Gastroesophageal sphincter (tissue), 3 donors: ENCODE measurements at regions not wholly inside any gene's neighbourhood (a gene's known extent, or its start where the extent isn't known, plus 50 kb on each side); places are given as distances from the start of the nearest gene placed in this dataset.

ENCODE experiments used
- CTCF ChIP-seq, 4 experiments: fragments of 200-600 bp in 2 of 4; fragments of 450-650 bp in 2 of 4; sonication (generic) in 1 of 4; IDR thresholded peaks; one replicate each; pipeline ENCODE4 v1.5.1; 2017 to 2019; ENCODE audit warnings: antibody characterized with exemption in 4 of 4, mild to moderate bottlenecking in 2 of 4, moderate library complexity in 2 of 4
- POLR2A ChIP-seq, 2 donors: fragments of 450-650 bp; IDR thresholded peaks; one replicate each; pipeline ENCODE4 v1.6.1; 2017; ENCODE audit warnings: antibody characterized with exemption in 2 of 2, mild to moderate bottlenecking in 2 of 2, moderate library complexity in 1 of 2

GRCh38 chr6:9085054-9085708 is 649.8 kb upstream of the SLC35B3 start:
- TF ChIP-seq CTCF (IDR thresholded peaks at IDR 0.05) (no peak), POLR2A (IDR thresholded peaks at IDR 0.05) (no peak)
